ENCODE measurements at regions not wholly inside any gene's neighbourhood (a gene's known extent, or its start where the extent isn't known, plus 50 kb on each side); places are given as distances from the start of the nearest gene placed in this dataset.

- TF ChIP-seq CTCF (IDR thresholded peaks at IDR 0.05; ENCODE audit: insufficient read depth, low read length, poor library complexity, severe bottlenecking) (no peak), EZH2phosphoT487 (conservative IDR thresholded peaks at IDR 0.05; ENCODE audit: low read length) (no peak)
Measured at GRCh38 chr5:165956854-165957253, 2334.6 kb upstream of the WWC1 start.

All from SU-DHL-6 (cell line).